Stimulated activated CD8-positive, alpha-beta memory T cell treated with anti-CD3 and anti-CD28 coated beads, Interleukin-15, amount 100 ng/mL, for 48 hours (primary cell): ENCODE measurements at regions not wholly inside any gene's neighbourhood (a gene's known extent, or its start where the extent isn't known, plus 50 kb on each side); places are given as distances from the start of the nearest gene placed in this dataset.

Experiments used
- DNase-seq, 2 donors: peaks; one replicate each; pipeline ENCODE4 v3.0.0-alpha.2; 2020; ENCODE audit warnings: low read depth in 2 of 2

DNA sequence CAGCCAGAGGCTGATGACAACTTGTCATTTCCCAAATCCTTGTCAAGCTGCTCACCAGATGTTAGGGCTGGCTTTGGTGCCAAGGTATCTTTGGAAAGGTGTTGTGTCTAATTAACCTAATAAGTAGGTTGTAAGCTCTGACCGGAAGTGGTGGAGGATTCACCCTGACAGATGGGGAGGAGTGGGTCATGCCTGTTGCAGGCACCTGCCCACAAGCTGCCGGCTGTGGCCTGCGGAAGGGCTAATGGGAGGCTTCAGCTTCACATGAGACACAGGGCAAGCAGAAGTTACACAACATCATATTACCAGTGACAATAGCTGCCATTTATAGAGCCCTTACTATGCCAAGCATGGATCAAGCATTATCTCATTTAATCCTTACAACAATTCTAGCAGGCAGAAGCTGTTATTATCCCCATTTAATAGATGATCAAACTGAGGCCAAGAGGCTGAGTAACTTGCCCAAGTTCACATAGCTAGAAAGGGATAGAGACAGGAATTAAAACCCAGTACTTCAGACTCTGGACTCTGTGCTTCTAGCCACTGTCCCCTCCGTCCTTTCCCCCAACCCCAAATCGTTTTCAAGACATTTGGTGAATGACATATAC lies 63.1 kb upstream of the DUSP5 start:
- no peak for DNase-seq

DNA sequence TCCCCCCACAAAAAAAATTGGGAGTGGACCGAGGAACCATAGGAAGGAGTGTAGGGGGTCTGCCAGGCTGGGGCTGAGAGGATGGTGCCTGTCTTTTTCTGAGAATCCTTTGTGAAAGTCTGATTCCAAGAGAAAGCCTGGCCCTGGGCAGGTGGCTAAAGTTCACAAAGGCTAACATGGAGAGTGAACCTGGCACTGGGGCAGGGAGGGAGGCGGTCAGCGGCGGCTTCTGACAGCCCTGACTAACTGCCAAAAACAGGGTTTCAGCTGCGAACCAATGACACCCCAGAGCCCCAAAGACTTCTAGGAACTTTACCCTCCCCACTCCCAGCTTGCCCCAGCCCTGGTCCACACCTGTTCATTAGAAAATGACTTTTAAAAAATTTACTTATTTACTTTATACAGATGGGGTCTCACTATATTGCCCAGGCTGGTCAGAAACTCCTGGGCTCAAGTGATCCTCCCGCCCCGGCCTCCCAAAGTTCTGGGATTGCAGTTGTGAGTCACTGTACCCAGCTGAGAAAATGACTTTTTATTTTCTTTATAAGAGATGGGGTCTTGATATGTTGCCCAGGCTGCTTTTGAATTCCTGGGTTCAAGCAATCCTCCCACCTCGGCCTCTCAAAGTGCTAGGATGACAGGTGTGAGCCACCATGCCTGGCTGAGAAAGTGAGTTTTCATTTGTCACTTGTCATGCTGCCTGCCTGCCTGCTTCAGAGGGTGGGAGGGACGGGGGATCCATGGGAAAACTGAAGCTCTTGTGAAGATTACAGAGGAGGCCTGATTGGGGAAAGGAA lies 61.0 kb upstream of the DUSP5 start:
- no peak for DNase-seq

DNA sequence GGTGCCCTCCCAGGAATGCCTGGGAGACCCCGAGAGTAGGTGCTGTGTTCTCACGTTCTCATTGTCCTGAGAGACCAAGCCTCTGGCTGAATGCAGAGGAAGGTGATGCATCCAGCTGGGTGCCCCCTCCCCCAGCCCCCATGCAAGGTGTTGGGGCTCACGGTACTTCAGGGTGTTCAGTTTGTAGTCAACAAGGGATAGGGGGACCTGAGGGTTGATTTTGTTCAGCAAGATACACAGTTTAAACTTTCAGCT lies 60.4 kb upstream of the DUSP5 start:
- DNase-seq: no peak

- no peak for DNase-seq
Observed at GRCh38 chr10:110437761-110438341, 59.9 kb upstream of the DUSP5 start.

DNA sequence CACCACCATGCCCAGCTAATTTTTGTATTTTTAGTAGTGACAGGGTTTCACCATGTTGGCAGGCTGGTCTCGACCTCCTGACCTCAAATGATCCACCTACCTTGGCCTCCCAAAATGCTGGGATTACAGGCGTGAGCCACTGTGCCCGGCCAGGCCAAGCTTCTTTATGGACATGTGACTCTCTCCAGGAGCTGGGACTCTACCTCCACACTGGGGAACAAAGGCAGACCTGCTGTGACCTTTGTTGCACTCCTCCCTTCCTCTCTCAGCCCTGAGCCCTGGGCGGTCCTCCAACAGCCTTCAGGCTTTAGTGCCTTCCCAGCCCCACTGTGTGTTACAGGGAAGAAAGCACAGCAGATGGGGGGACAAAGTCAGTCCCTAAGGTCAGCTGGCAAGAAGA lies 55.0 kb upstream of the DUSP5 start:
- DNase-seq: no peak

GRCh38 chr10:110443239-110444003 lies 54.3 kb upstream of the DUSP5 start:
- no peak for DNase-seq

- no peak for DNase-seq
Observed at GRCh38 chr10:110444004-110444337, 53.7 kb upstream of the DUSP5 start.

DNA sequence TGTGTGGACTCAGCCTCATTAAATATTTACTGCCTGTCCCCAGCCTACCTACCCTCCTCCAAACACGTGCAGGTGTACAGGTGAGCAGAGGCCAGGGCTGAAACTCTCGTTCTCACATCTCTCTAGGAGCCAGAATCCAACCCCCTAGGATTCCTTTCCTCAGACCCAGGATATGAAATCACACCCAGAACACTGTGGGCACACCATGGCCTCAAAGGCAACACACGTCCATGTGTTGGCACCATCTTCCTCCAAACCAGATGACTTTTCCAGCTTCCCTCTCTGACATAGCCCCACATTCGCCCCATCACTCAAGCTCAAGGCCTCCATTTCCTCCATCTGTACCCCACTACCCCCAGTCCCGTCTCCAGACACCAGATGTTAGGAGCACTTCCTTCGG lies 51.8 kb upstream of the DUSP5 start:
- DNase-seq: no peak

DNA sequence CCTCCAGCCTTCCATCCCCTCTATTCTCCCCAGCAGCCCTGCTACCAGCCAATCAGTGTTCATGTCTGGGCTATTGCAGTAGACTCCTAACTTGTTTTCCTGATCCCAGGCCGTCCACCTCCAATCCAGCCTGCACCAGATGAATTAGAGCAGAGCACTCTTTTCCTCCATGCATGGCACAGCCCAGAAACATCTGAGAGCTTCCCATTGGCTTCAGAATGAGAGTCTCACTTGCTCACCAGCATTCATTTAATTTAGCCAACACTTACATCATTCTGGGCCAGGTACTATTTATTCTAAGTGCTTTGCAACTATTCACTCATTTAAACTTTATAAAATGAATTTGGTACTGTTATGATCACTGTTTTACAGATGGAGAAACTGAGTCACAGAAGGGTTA lies 51.4 kb upstream of the DUSP5 start:
- DNase-seq: no peak

- DNase-seq: no peak
Observed at GRCh38 chr10:110446954-110447608, 50.6 kb upstream of the DUSP5 start.

GRCh38 chr10:110447886-110448285 lies 49.8 kb upstream of the DUSP5 start:
- DNase-seq: no peak
